HepG2 (cell line): ENCODE measurements at regions not wholly inside any gene's neighbourhood (a gene's known extent, or its start where the extent isn't known, plus 50 kb on each side); places are given as distances from the start of the nearest gene placed in this dataset.
"Not testable (repeated sequence)": the region's sequence is repeated elsewhere in the genome, so short reads cannot be mapped to it uniquely, and the experiment has no call there.

ENCODE experiments used
- ATAC-seq: fragments of 200-7000 bp; cut with Tn5 transposase; 3 replicates; pipeline ENCODE4 v1.9.1; 2020; ENCODE audit warnings: mild to moderate bottlenecking, moderate library complexity
- BruUV-seq: library from RNA; stranded (reverse); fragments of 400-500 nt; replicated peaks from 2 replicates; lab custom pipeline; 2021; lab: Mats Ljungman, UMichigan
- CTCF ChIA-PET: fragments of 300-600 bp; formaldehyde crosslinking; extraction: SDS; loops from one replicate; lab custom pipeline; 2021; ENCODE audit warnings: low total read pairs, inconsistent platforms, low intra/inter-chr PET ratio; lab: Yijun Ruan, JAX
- POLR2A ChIA-PET: fragments of 350-600 bp; sonication (Branson Sonifier 250); formaldehyde crosslinking; loops from one replicate; lab custom pipeline; 2020; ENCODE audit warnings: antibody characterized with exemption, inconsistent platforms; lab: Yijun Ruan, JAX
- DNase-seq: peaks from one replicate; pipeline ENCODE4 v3.0.0-alpha.2; 2015; ENCODE audit warnings: low spot score
- FAIRE-seq: peaks from 3 replicates; lab custom pipeline; 2011; peaks lifted over from hg19 to GRCh38; lab: Jason Lieb, UNC
- H2AFZ ChIP-seq: one replicate; pipeline ENCODE4 v1.6.1; 2011; ENCODE audit warnings: low read length, inconsistent platforms
- H3K27ac ChIP-seq: fragments of 300-600 bp; 3 replicates; pipeline ENCODE4 v1.8.0; 2011; ENCODE audit warnings: mixed run types, mild to moderate bottlenecking, mixed read lengths, low read length, inconsistent platforms; ENCODE audit not compliant: insufficient read depth; ENCODE audit errors: extremely low read length
- H3K27me3 ChIP-seq, 2 experiments: fragments of 200-600 bp in 1 of 2; 2 replicates in 1 of 2; 3 replicates in 1 of 2; pipeline versions ENCODE4 v1.6.0 to v1.8.0; 2011; ENCODE audit warnings: low read length in 2 of 2, mild to moderate bottlenecking in 2 of 2, moderate library complexity in 2 of 2, inconsistent platforms in 1 of 2; ENCODE audit not compliant: insufficient read depth in 2 of 2, control insufficient read depth in 1 of 2
- H3K36me3 ChIP-seq, 2 experiments: fragments of 200-600 bp in 1 of 2; replicated peaks in 1 of 2; 2 replicates in 1 of 2; 3 replicates in 1 of 2; pipeline versions ENCODE4 v1.5.1 to v1.8.0; 2011; ENCODE audit warnings: low read length in 2 of 2, inconsistent platforms in 1 of 2; ENCODE audit not compliant: insufficient read depth in 2 of 2, control insufficient read depth in 1 of 2
- H3K4me1 ChIP-seq: 2 replicates; pipeline ENCODE4 v1.5.1; 2012; ENCODE audit warnings: low read length, inconsistent platforms; ENCODE audit not compliant: insufficient read depth
- H3K4me2 ChIP-seq: 2 replicates; pipeline ENCODE4 v1.6.0; 2011; ENCODE audit warnings: low read depth, low read length, inconsistent platforms
- H3K4me3 ChIP-seq, 3 experiments: fragments of 200-600 bp in 1 of 3; sonication (generic), shearing (Covaris generic) in 1 of 3; replicated peaks in 1 of 3; 2 replicates each; pipeline ENCODE4 v1.5.1; 2011 to 2016; ENCODE audit warnings: low read length in 3 of 3, inconsistent platforms in 2 of 3, low read depth in 2 of 3, mild to moderate bottlenecking in 2 of 3, control low read depth in 1 of 3, mixed read lengths in 1 of 3; ENCODE audit not compliant: insufficient read depth in 1 of 3
- H3K79me2 ChIP-seq: one replicate; pipeline ENCODE4 v1.6.1; 2011; ENCODE audit warnings: low read length, inconsistent platforms; ENCODE audit not compliant: insufficient read depth
- H3K9ac ChIP-seq: 2 replicates; pipeline ENCODE4 v1.6.0; 2011; ENCODE audit warnings: mild to moderate bottlenecking, low read depth, low read length, inconsistent platforms; ENCODE audit not compliant: insufficient read depth
- H3K9me3 ChIP-seq: 2 replicates; pipeline ENCODE4 v1.5.1; 2012; ENCODE audit warnings: mild to moderate bottlenecking, low read length
- H4K20me1 ChIP-seq: 2 replicates; pipeline ENCODE4 v1.6.0; 2011; ENCODE audit warnings: inconsistent platforms, mild to moderate bottlenecking, low read length, moderate library complexity; ENCODE audit not compliant: insufficient read depth
- NFAT5 ChIP-seq: sonication (generic); formaldehyde crosslinking; IDR thresholded peaks from 2 replicates; pipeline ENCODE4 v1.4.0; 2020; ENCODE audit warnings: missing genetic modification reagents
- PPARG ChIP-seq: conservative IDR thresholded peaks from 2 replicates; pipeline ENCODE4 v1.6.1; 2016; ENCODE audit warnings: missing biosample characterization, missing genetic modification reagents
- PRPF4 ChIP-seq: fragments of 200-400 bp; formaldehyde crosslinking; IDR thresholded peaks from 2 replicates; pipeline ENCODE4 v1.6.1; 2016; ENCODE audit warnings: low read length, low read depth; ENCODE audit not compliant: poor library complexity, severe bottlenecking
- SNRNP70 ChIP-seq: fragments of 200-400 bp; formaldehyde crosslinking; IDR thresholded peaks from 2 replicates; pipeline ENCODE4 v1.6.1; 2017; ENCODE audit warnings: mild to moderate bottlenecking, low read depth, low read length, moderate library complexity
- WIZ ChIP-seq: sonication (generic); formaldehyde crosslinking; IDR thresholded peaks from 2 replicates; pipeline ENCODE4 v1.5.1; 2020; ENCODE audit warnings: mild to moderate bottlenecking, missing genetic modification reagents
- ZBTB38 ChIP-seq: sonication (generic); formaldehyde crosslinking; IDR thresholded peaks from 2 replicates; pipeline ENCODE4 v1.5.1; 2020; ENCODE audit warnings: mild to moderate bottlenecking, missing genetic modification reagents
- ZNF629 ChIP-seq: sonication (generic); formaldehyde crosslinking; conservative IDR thresholded peaks from 2 replicates; pipeline ENCODE4 v1.5.0; 2020; ENCODE audit warnings: missing genetic modification reagents
- ZNF773 ChIP-seq: sonication (generic); formaldehyde crosslinking; IDR thresholded peaks from 2 replicates; pipeline ENCODE4 v1.4.0; 2020; ENCODE audit warnings: missing genetic modification reagents, borderline replicate concordance
- WGBS: methylation state at CpG from one replicate; pipeline ENCODE4 v1.1.6; 2017; ENCODE audit warnings: low lambda C conversion rate; 5-methylcytosine and 5-hydroxymethylcytosine counted together
- in situ Hi-C: cut with HindIII; loops from 2 replicates; pipeline ENCODE4 v1.10.0; 2017; ENCODE audit warnings: low pct_unique_long_range_greater_than_20kb; ENCODE audit not compliant: extremely low pct_ligation_motif_present
- intact Hi-C: fragments of 100-400 bp; cut with micrococcal nuclease; formaldehyde crosslinking; loops from one replicate; pipeline ENCODE4 v1.10.0; 2022; ENCODE audit not compliant: unreplicated experiment
- TF ChIP-seq, protein P1 (sequence below): fragments of 450-650 bp; IDR thresholded peaks from 2 replicates; pipeline ENCODE4 v1.6.1; 2016

DNA sequence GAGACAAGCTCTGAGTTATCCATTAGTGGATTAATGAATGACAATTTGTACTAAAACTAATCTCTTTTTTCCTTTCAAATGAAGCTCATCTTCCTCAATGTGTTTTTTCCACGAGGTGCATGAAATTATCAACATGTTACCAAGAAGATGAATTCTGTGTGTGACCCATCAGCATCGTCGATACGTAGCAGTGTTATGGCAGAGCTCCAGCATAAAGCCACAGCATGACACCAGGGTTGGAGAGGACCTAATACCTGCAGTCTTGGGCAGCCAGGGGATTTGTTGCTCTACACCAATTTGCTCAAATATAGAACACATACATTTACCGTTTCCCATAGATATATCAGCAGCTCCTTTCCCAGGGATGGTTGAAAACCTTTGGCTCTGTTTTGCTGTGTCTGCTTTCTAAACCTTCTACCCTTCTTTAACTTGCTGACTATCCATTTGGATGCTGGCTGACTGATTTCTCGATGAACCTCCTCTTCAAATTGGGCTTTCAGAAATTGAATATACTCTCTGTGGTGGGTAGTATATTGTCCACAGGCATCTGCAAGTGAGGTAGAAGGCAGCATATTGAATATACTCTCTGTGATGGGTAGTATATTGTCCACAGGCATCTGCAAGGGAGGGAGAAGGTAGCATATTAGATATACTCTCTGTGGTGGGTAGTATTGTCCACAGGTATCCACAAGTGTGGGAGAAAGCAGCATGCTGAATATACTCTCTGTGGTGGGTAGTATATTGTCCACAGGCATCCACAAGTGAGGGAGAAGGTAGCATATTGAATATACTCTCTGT lies 787.4 kb upstream of the TPTE start:
- H3K36me3 ChIP-seq, H3K27me3 ChIP-seq, BruUV-seq, POLR2A ChIA-PET, in situ Hi-C loops, ATAC-seq, H3K4me1 ChIP-seq, H3K79me2 ChIP-seq, FAIRE-seq, H3K27ac ChIP-seq, H4K20me1 ChIP-seq, CTCF ChIA-PET, H3K4me2 ChIP-seq, DNase-seq, intact Hi-C loops, H3K4me3 ChIP-seq, H3K9ac ChIP-seq, H2AFZ ChIP-seq: not testable (repeated sequence)
- TF ChIP-seq, protein P1, sequence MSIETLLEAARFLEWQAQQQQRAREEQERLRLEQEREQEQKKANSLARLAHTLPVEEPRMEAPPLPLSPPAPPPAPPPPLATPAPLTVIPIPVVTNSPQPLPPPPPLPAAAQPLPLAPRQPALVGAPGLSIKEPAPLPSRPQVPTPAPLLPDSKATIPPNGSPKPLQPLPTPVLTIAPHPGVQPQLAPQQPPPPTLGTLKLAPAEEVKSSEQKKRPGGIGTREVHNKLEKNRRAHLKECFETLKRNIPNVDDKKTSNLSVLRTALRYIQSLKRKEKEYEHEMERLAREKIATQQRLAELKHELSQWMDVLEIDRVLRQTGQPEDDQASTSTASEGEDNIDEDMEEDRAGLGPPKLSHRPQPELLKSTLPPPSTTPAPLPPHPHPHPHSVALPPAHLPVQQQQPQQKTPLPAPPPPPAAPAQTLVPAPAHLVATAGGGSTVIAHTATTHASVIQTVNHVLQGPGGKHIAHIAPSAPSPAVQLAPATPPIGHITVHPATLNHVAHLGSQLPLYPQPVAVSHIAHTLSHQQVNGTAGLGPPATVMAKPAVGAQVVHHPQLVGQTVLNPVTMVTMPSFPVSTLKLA, result 0 out of 2 replicates have a peak, but pooled peaks have one; percentile 16
- WGBS, result 4% methylated on average over 6 of the region's 6 CpGs
- H3K9me3 ChIP-seq, result peaks cover 96% of the 10 kb centered on the region

GRCh38 chr21:9735421-9735961 lies 785.9 kb upstream of the TPTE start:
- FAIRE-seq (no peak), ATAC-seq (peak; percentile 44; the same call in 2 of the 3 replicates), DNase-seq (no peak)
- Histone ChIP-seq H3K27me3 (no peaks in the 10 kb centered on the region), H2AFZ (no peak overlapping the region), H3K36me3 (no peaks in the 10 kb centered on the region), H3K4me2 (no peak overlapping the region), H3K9ac (no peak overlapping the region), H3K27ac (no peak overlapping the region), H3K4me1 (no peaks in the 10 kb centered on the region), H3K4me3 (no peak overlapping the region), H3K9me3 (peaks cover 97% of the 10 kb centered on the region), H4K20me1 (no peaks in the 10 kb centered on the region), H3K79me2 (no peaks in the 10 kb centered on the region)
- in situ Hi-C loops (no loop called here), intact Hi-C loops (no loop called here)
- no TSS peak for BruUV-seq
- 22% methylated on average over 21 of the region's 21 CpGs for WGBS
- ChIA-PET CTCF (no interaction called here), POLR2A (no interaction called here)
- TF ChIP-seq ZNF629 (no peak), PRPF4 (no peak), WIZ (CRISPR knock-in tag) (no peak), PPARG (CRISPR knock-in tag) (no peak), NFAT5 (CRISPR knock-in tag) (no peak), ZNF773 (CRISPR knock-in tag) (no peak), ZBTB38 (CRISPR knock-in tag) (no peak), SNRNP70 (no peak)
